H9 (cell line): ENCODE measurements at regions not wholly inside any gene's neighbourhood (a gene's known extent, or its start where the extent isn't known, plus 50 kb on each side); places are given as distances from the start of the nearest gene placed in this dataset.

Experiments
- DNase-seq: peaks from one replicate; pipeline ENCODE4 v3.0.0-alpha.2; 2017
- H2AFZ ChIP-seq: one replicate; pipeline ENCODE4 v1.6.1; 2013; ENCODE audit warnings: mild to moderate bottlenecking, low read length, control low read depth, moderate library complexity
- H2AK5ac ChIP-seq: 2 replicates; pipeline ENCODE4 v1.6.1; 2013; ENCODE audit warnings: low read length, control low read depth, mixed read lengths; ENCODE audit not compliant: insufficient read length
- H2BK120ac ChIP-seq: one replicate; pipeline ENCODE4 v1.6.1; 2013; ENCODE audit warnings: low read depth, mild to moderate bottlenecking, low read length, control low read depth, inconsistent platforms; ENCODE audit not compliant: poor library complexity, severe bottlenecking
- H2BK12ac ChIP-seq: 2 replicates; pipeline ENCODE4 v1.6.1; 2013; ENCODE audit warnings: low read length, control low read depth, mixed read lengths, low read depth; ENCODE audit not compliant: insufficient read length
- H2BK15ac ChIP-seq: 2 replicates; pipeline ENCODE4 v1.6.1; 2013; ENCODE audit warnings: low read depth, low read length, control low read depth
- H2BK20ac ChIP-seq: one replicate; pipeline ENCODE4 v1.6.1; 2013; ENCODE audit warnings: low read depth, mild to moderate bottlenecking, low read length, control low read depth, inconsistent platforms; ENCODE audit not compliant: poor library complexity, severe bottlenecking
- H2BK5ac ChIP-seq: 2 replicates; pipeline ENCODE4 v1.6.1; 2013; ENCODE audit warnings: low read length, control low read depth, mixed read lengths; ENCODE audit not compliant: insufficient read length
- H3K14ac ChIP-seq: 2 replicates; pipeline ENCODE4 v1.6.1; 2013; ENCODE audit warnings: low read length, control low read depth; ENCODE audit not compliant: insufficient read depth
- H3K18ac ChIP-seq: 2 replicates; pipeline ENCODE4 v1.6.1; 2013; ENCODE audit warnings: low read depth, mild to moderate bottlenecking, mixed read lengths, low read length, control low read depth; ENCODE audit not compliant: insufficient read length
- H3K23ac ChIP-seq: 2 replicates; pipeline ENCODE4 v1.6.1; 2013; ENCODE audit warnings: low read length, control low read depth, mixed read lengths, low read depth; ENCODE audit not compliant: insufficient read length
- H3K23me2 ChIP-seq: 2 replicates; pipeline ENCODE4 v1.6.1; 2013; ENCODE audit warnings: low read depth, mild to moderate bottlenecking, mixed read lengths, low read length, control low read depth; ENCODE audit not compliant: insufficient read length, poor library complexity, severe bottlenecking
- H3K27ac ChIP-seq: 2 replicates; pipeline ENCODE4 v1.5.1; 2013; ENCODE audit warnings: low read length, control low read depth, mixed read lengths, low read depth; ENCODE audit not compliant: insufficient read length
- H3K27me3 ChIP-seq: 2 replicates; pipeline ENCODE4 v1.6.1; 2013; ENCODE audit warnings: low read length, control low read depth, inconsistent platforms; ENCODE audit not compliant: insufficient read depth
- H3K4ac ChIP-seq: 2 replicates; pipeline ENCODE4 v1.6.1; 2013; ENCODE audit warnings: low read depth, mild to moderate bottlenecking, control low read depth, inconsistent platforms, low read length, moderate library complexity
- H3K4me1 ChIP-seq: 2 replicates; pipeline ENCODE4 v1.6.1; 2013; ENCODE audit warnings: low read length, control low read depth, inconsistent platforms; ENCODE audit not compliant: insufficient read depth
- H3K4me2 ChIP-seq: 2 replicates; pipeline ENCODE4 v1.6.1; 2013; ENCODE audit warnings: low read length, control low read depth, mixed read lengths; ENCODE audit not compliant: insufficient read length, insufficient read depth
- H3K56ac ChIP-seq: 2 replicates; pipeline ENCODE4 v1.6.1; 2013; ENCODE audit warnings: low read depth, mild to moderate bottlenecking, mixed read lengths, low read length, control low read depth; ENCODE audit not compliant: insufficient read length
- H3K79me1 ChIP-seq: 2 replicates; pipeline ENCODE4 v1.6.1; 2013; ENCODE audit warnings: low read depth, mild to moderate bottlenecking, moderate library complexity, low read length, control low read depth, inconsistent platforms; ENCODE audit not compliant: insufficient read depth, poor library complexity, severe bottlenecking
- H3K79me2 ChIP-seq: 2 replicates; pipeline ENCODE4 v1.6.1; 2013; ENCODE audit warnings: low read length, control low read depth, inconsistent platforms; ENCODE audit not compliant: insufficient read depth
- H3K9ac ChIP-seq: 2 replicates; pipeline ENCODE4 v1.6.1; 2013; ENCODE audit warnings: low read length, control low read depth, mixed read lengths; ENCODE audit not compliant: insufficient read length; ENCODE audit errors: extremely low read depth
- H3K9me3 ChIP-seq: one replicate; pipeline ENCODE4 v1.6.1; 2013; ENCODE audit warnings: low read depth, low read length, inconsistent platforms; ENCODE audit not compliant: control insufficient read depth
- H3T11ph ChIP-seq: one replicate; pipeline ENCODE4 v1.6.1; 2013; ENCODE audit warnings: mild to moderate bottlenecking, low read length, control low read depth, inconsistent platforms
- H4K20me1 ChIP-seq: one replicate; pipeline ENCODE4 v1.6.1; 2013; ENCODE audit not compliant: control insufficient read depth, insufficient read length, insufficient read depth
- H4K5ac ChIP-seq: 2 replicates; pipeline ENCODE4 v1.6.1; 2013; ENCODE audit warnings: low read depth, mild to moderate bottlenecking, mixed read lengths, low read length, control low read depth; ENCODE audit not compliant: insufficient read length
- H4K8ac ChIP-seq: replicated peaks from 2 replicates; pipeline ENCODE4 v1.6.1; 2013; ENCODE audit warnings: low read length, control low read depth, mixed read lengths, low read depth; ENCODE audit not compliant: insufficient read length
- H4K91ac ChIP-seq: 2 replicates; pipeline ENCODE4 v1.6.1; 2013; ENCODE audit warnings: low read depth, mild to moderate bottlenecking, moderate library complexity, mixed read lengths, low read length, control low read depth; ENCODE audit not compliant: insufficient read length
- H3K27ac Mint-ChIP-seq, 3 experiments: 2 replicates in 2 of 3; 3 replicates in 1 of 3; pipeline ENCODE4 v1.8.0; 2020 to 2021; ENCODE audit warnings: mixed read lengths in 3 of 3, mild to moderate bottlenecking in 1 of 3, moderate library complexity in 1 of 3
- H3K27me3 Mint-ChIP-seq: 2 replicates; pipeline ENCODE4 v1.8.0; 2021; ENCODE audit warnings: low read depth, mild to moderate bottlenecking, moderate library complexity, mixed read lengths
- H3K36me3 Mint-ChIP-seq, 3 experiments: 2 replicates in 2 of 3; 3 replicates in 1 of 3; pipeline ENCODE4 v1.8.0; 2020 to 2021; ENCODE audit warnings: low read depth in 3 of 3, mixed read lengths in 3 of 3; ENCODE audit not compliant: insufficient read depth in 1 of 3
- H3K4me1 Mint-ChIP-seq, 2 experiments: 2 replicates each; pipeline ENCODE4 v1.8.0; 2020; ENCODE audit warnings: mixed read lengths in 2 of 2
- H3K4me3 Mint-ChIP-seq, 2 experiments: 2 replicates in 1 of 2; 3 replicates in 1 of 2; pipeline ENCODE4 v1.8.0; 2020 to 2021; ENCODE audit warnings: mild to moderate bottlenecking in 2 of 2, mixed read lengths in 2 of 2, moderate library complexity in 1 of 2
- H3K9me3 Mint-ChIP-seq, 2 experiments: 2 replicates in 1 of 2; 3 replicates in 1 of 2; pipeline ENCODE4 v1.8.0; 2020; ENCODE audit warnings: mild to moderate bottlenecking in 2 of 2, mixed read lengths in 2 of 2, moderate library complexity in 1 of 2
- WGBS: extraction: QIAGEN DNeasy Blood & Tissue Kit; methylation state at CpG from one replicate; pipeline ENCODE4 v1.1.7; 2013; ENCODE audit warnings: missing lambda C conversion rate, low lambda C conversion rate, mixed read lengths; ENCODE audit not compliant: insufficient read length; ENCODE audit errors: extremely low coverage; 5-methylcytosine and 5-hydroxymethylcytosine counted together
- TF ChIP-seq, protein P1 (sequence below): fragments of 200-600 bp; sonication (generic); conservative IDR thresholded peaks from 3 replicates; pipeline ENCODE4 v1.8.0; 2021; ENCODE audit warnings: antibody characterized with exemption, mild to moderate bottlenecking

DNA sequence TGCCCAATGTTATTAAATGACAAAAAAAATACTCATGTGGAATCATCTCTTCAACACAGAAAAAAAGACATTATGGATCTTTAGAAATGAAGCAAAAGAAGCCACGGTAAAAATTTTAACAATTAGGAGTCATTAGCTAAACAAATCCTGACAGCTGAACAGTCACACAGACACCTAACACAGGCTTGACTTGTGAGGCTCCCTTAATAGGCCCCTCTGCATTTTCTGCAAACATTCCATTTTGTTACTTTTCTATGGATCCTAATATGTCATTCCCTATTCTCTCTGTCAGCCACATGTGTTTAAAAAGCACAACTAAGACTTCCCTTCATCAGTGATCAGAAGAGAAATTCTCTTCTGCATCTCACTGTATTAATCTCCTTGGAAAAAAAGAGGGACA, 1331.5 kb downstream of the CDH8 start:
- no peaks in the 10 kb centered on the region for H3K23me2 ChIP-seq
- no peak for DNase-seq

More for the DNA sequence above, 1331.5 kb downstream of the CDH8 start:
- H2BK12ac ChIP-seq = no peak overlapping the region
- no peak overlapping the region for H4K91ac ChIP-seq
- no peaks in the 10 kb centered on the region for H3K27me3 ChIP-seq
- Mint-ChIP-seq H3K27ac (no peak overlapping the region), H3K27me3 (no peaks in the 10 kb centered on the region), H3K4me3 (no peak overlapping the region), H3K36me3 (no peaks in the 10 kb centered on the region), H3K9me3 (peaks cover 0 to 2% of the 10 kb centered on the region in 2 experiments; a peak in 2 of 5 replicates), H3K4me1 (no peaks in the 10 kb centered on the region)
- no peaks in the 10 kb centered on the region for H3K9me3 ChIP-seq
- H3K18ac ChIP-seq = no peak overlapping the region
- no peak overlapping the region for H4K8ac ChIP-seq
- no peaks in the 10 kb centered on the region for H3K79me2 ChIP-seq
- no peak overlapping the region for H3K9ac ChIP-seq
- H3K56ac ChIP-seq = no peak overlapping the region
- H2BK120ac ChIP-seq = no peak overlapping the region
- TF ChIP-seq, protein P1, sequence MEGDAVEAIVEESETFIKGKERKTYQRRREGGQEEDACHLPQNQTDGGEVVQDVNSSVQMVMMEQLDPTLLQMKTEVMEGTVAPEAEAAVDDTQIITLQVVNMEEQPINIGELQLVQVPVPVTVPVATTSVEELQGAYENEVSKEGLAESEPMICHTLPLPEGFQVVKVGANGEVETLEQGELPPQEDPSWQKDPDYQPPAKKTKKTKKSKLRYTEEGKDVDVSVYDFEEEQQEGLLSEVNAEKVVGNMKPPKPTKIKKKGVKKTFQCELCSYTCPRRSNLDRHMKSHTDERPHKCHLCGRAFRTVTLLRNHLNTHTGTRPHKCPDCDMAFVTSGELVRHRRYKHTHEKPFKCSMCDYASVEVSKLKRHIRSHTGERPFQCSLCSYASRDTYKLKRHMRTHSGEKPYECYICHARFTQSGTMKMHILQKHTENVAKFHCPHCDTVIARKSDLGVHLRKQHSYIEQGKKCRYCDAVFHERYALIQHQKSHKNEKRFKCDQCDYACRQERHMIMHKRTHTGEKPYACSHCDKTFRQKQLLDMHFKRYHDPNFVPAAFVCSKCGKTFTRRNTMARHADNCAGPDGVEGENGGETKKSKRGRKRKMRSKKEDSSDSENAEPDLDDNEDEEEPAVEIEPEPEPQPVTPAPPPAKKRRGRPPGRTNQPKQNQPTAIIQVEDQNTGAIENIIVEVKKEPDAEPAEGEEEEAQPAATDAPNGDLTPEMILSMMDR = no peak
- no peak overlapping the region for H3T11ph ChIP-seq
- no peak overlapping the region for H3K14ac ChIP-seq
- no peak overlapping the region for H3K4ac ChIP-seq
- H2BK20ac ChIP-seq = no peak overlapping the region
- no peak overlapping the region for H3K4me2 ChIP-seq
- no peaks in the 10 kb centered on the region for H4K20me1 ChIP-seq
- H2BK5ac ChIP-seq = no peak overlapping the region
- no peaks in the 10 kb centered on the region for H3K79me1 ChIP-seq
- WGBS = no CpG with 5 or more reads among the region's 1 CpG
- no peaks in the 10 kb centered on the region for H3K4me1 ChIP-seq
- H2AK5ac ChIP-seq = no peak overlapping the region
- H2AFZ ChIP-seq = no peak overlapping the region
- H2BK15ac ChIP-seq = no peak overlapping the region
- H3K27ac ChIP-seq = no peak overlapping the region
- H4K5ac ChIP-seq = no peak overlapping the region
- H3K23ac ChIP-seq = no peak overlapping the region
